ENCODE measurements at regions not wholly inside any gene's neighbourhood (a gene's known extent, or its start where the extent isn't known, plus 50 kb on each side); places are given as distances from the start of the nearest gene placed in this dataset.

DNA sequence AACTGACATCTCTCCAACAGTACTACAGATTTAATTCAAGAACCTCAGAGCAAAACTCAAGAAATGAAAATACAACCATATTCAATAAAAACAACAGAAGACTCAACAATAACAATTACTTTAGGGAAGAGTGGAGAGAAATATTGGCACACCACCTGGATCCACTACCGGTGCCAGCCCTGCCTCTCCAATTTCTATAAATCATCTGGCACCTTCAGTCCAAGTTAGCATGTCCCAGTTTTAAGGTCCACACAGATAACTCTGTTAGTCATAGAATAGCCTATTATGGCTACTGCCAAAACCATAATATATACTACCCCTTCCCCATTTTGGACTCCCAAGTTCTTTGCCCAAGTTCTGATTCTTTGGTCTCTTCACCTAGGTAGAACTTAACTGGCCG is 69.9 kb upstream of the PSMA6 start:
- TF ChIP-seq CHD2 (IDR thresholded peaks at IDR 0.05; ENCODE audit: low read length, partially characterized antibody) (no peak), YY1 (IDR thresholded peaks at IDR 0.05; ENCODE audit: low read depth) (no peak), RAD21 (IDR thresholded peaks at IDR 0.05; ENCODE audit: low read length) (no peak), POLR2AphosphoS5 (IDR thresholded peaks at IDR 0.05; ENCODE audit: low read depth, low read length) (no peak), RFX5 (IDR thresholded peaks at IDR 0.05; ENCODE audit: low read length) (no peak), FOXM1 (IDR thresholded peaks at IDR 0.05; ENCODE audit: low read depth) (no peak), TAF1 (IDR thresholded peaks at IDR 0.05; ENCODE audit: borderline replicate concordance, low read depth, low read length) (no peak)
- TF ChIP-seq, protein P1, sequence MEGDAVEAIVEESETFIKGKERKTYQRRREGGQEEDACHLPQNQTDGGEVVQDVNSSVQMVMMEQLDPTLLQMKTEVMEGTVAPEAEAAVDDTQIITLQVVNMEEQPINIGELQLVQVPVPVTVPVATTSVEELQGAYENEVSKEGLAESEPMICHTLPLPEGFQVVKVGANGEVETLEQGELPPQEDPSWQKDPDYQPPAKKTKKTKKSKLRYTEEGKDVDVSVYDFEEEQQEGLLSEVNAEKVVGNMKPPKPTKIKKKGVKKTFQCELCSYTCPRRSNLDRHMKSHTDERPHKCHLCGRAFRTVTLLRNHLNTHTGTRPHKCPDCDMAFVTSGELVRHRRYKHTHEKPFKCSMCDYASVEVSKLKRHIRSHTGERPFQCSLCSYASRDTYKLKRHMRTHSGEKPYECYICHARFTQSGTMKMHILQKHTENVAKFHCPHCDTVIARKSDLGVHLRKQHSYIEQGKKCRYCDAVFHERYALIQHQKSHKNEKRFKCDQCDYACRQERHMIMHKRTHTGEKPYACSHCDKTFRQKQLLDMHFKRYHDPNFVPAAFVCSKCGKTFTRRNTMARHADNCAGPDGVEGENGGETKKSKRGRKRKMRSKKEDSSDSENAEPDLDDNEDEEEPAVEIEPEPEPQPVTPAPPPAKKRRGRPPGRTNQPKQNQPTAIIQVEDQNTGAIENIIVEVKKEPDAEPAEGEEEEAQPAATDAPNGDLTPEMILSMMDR (IDR thresholded peaks at IDR 0.05) = no peak
- TF ChIP-seq, protein P2, sequence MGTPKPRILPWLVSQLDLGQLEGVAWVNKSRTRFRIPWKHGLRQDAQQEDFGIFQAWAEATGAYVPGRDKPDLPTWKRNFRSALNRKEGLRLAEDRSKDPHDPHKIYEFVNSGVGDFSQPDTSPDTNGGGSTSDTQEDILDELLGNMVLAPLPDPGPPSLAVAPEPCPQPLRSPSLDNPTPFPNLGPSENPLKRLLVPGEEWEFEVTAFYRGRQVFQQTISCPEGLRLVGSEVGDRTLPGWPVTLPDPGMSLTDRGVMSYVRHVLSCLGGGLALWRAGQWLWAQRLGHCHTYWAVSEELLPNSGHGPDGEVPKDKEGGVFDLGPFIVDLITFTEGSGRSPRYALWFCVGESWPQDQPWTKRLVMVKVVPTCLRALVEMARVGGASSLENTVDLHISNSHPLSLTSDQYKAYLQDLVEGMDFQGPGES (IDR thresholded peaks at IDR 0.05; ENCODE audit: low read depth, low read length) = no peak
- TF ChIP-seq, protein P3, sequence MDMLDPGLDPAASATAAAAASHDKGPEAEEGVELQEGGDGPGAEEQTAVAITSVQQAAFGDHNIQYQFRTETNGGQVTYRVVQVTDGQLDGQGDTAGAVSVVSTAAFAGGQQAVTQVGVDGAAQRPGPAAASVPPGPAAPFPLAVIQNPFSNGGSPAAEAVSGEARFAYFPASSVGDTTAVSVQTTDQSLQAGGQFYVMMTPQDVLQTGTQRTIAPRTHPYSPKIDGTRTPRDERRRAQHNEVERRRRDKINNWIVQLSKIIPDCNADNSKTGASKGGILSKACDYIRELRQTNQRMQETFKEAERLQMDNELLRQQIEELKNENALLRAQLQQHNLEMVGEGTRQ (IDR thresholded peaks at IDR 0.05; ENCODE audit: borderline replicate concordance, low read depth, low read length) = no peak
- TF ChIP-seq, protein P4, sequence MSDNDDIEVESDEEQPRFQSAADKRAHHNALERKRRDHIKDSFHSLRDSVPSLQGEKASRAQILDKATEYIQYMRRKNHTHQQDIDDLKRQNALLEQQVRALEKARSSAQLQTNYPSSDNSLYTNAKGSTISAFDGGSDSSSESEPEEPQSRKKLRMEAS (IDR thresholded peaks at IDR 0.05; ENCODE audit: low read depth) = no peak
- TF ChIP-seq, protein P5, sequence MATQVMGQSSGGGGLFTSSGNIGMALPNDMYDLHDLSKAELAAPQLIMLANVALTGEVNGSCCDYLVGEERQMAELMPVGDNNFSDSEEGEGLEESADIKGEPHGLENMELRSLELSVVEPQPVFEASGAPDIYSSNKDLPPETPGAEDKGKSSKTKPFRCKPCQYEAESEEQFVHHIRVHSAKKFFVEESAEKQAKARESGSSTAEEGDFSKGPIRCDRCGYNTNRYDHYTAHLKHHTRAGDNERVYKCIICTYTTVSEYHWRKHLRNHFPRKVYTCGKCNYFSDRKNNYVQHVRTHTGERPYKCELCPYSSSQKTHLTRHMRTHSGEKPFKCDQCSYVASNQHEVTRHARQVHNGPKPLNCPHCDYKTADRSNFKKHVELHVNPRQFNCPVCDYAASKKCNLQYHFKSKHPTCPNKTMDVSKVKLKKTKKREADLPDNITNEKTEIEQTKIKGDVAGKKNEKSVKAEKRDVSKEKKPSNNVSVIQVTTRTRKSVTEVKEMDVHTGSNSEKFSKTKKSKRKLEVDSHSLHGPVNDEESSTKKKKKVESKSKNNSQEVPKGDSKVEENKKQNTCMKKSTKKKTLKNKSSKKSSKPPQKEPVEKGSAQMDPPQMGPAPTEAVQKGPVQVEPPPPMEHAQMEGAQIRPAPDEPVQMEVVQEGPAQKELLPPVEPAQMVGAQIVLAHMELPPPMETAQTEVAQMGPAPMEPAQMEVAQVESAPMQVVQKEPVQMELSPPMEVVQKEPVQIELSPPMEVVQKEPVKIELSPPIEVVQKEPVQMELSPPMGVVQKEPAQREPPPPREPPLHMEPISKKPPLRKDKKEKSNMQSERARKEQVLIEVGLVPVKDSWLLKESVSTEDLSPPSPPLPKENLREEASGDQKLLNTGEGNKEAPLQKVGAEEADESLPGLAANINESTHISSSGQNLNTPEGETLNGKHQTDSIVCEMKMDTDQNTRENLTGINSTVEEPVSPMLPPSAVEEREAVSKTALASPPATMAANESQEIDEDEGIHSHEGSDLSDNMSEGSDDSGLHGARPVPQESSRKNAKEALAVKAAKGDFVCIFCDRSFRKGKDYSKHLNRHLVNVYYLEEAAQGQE (IDR thresholded peaks at IDR 0.05; ENCODE audit: low read depth, low read length) = no peak
